GM12878 (cell line): ENCODE measurements at regions not wholly inside any gene's neighbourhood (a gene's known extent, or its start where the extent isn't known, plus 50 kb on each side); places are given as distances from the start of the nearest gene placed in this dataset.

ENCODE experiments used
- ATAC-seq: fragments of 200-7000 bp; cut with Tn5 transposase; 3 replicates; pipeline ENCODE4 v1.9.1; 2020; ENCODE audit warnings: mild to moderate bottlenecking, moderate library complexity
- BruUV-seq: library from RNA; stranded (reverse); fragments of 400-500 nt; replicated peaks from 2 replicates; lab custom pipeline; 2021; lab: Mats Ljungman, UMichigan
- CTCF ChIA-PET: fragments of 300-600 bp; sonication (Branson Sonifier 250); formaldehyde crosslinking; extraction: SDS; loops from one replicate; lab custom pipeline; 2021; ENCODE audit warnings: inconsistent platforms; lab: Yijun Ruan, JAX
- POLR2A ChIA-PET: fragments of 350-600 bp; formaldehyde crosslinking; extraction: SDS; loops from one replicate; lab custom pipeline; 2021; ENCODE audit warnings: inconsistent platforms; lab: Charles Lee
- RAD21 ChIA-PET: fragments of 300-600 bp; sonication (Branson Sonifier 250); formaldehyde crosslinking; loops from one replicate; lab custom pipeline; 2023; ENCODE audit warnings: antibody characterized with exemption; ENCODE audit not compliant: unreplicated experiment; lab: Charles Lee
- SMC1A ChIA-PET: fragments of 300-600 bp; sonication (Branson Sonifier 250); formaldehyde crosslinking; loops from one replicate; lab custom pipeline; 2023; ENCODE audit not compliant: unreplicated experiment, uncharacterized antibody; lab: Charles Lee
- DNase-seq: peaks from one replicate; pipeline ENCODE4 v3.0.0-alpha.2; 2011; ENCODE audit warnings: low read depth, low spot score
- FAIRE-seq: peaks from 3 replicates; lab custom pipeline; 2011; peaks lifted over from hg19 to GRCh38; lab: Jason Lieb, UNC
- H2AFZ ChIP-seq: 2 replicates; pipeline ENCODE4 v1.6.0; 2011; ENCODE audit warnings: low read depth, low read length, control low read depth; ENCODE audit not compliant: control insufficient read depth
- H3K27ac ChIP-seq: 2 replicates; pipeline ENCODE4 v1.5.1; 2011; ENCODE audit warnings: control low read depth; ENCODE audit not compliant: control insufficient read depth, insufficient read depth
- H3K27me3 ChIP-seq, 2 experiments: replicated peaks in 1 of 2; 2 replicates each; pipeline versions ENCODE4 v1.6.0 to v1.6.1; 2011; ENCODE audit warnings: low read length in 1 of 2; ENCODE audit not compliant: control insufficient read depth in 2 of 2, insufficient read depth in 2 of 2
- H3K36me3 ChIP-seq, 2 experiments: 2 replicates each; pipeline ENCODE4 v1.5.1; 2011; ENCODE audit warnings: low read length in 1 of 2; ENCODE audit not compliant: control insufficient read depth in 2 of 2, insufficient read depth in 2 of 2
- H3K4me1 ChIP-seq: 2 replicates; pipeline ENCODE4 v1.6.1; 2011; ENCODE audit warnings: mild to moderate bottlenecking, low read length, moderate library complexity, mixed read lengths; ENCODE audit not compliant: control insufficient read depth, insufficient read depth
- H3K4me2 ChIP-seq: 2 replicates; pipeline ENCODE4 v1.6.0; 2011; ENCODE audit warnings: control low read depth; ENCODE audit not compliant: control insufficient read depth, insufficient read depth
- H3K4me3 ChIP-seq: fragments of 200-600 bp; sonication (generic); 2 replicates; pipeline ENCODE4 v1.5.1; 2016
- H3K79me2 ChIP-seq: 2 replicates; pipeline ENCODE4 v1.6.0; 2011; ENCODE audit warnings: low read length; ENCODE audit not compliant: control insufficient read depth, insufficient read depth
- H3K9ac ChIP-seq: 2 replicates; pipeline ENCODE4 v1.8.0; 2011; ENCODE audit warnings: low read length, control low read depth, mixed read lengths; ENCODE audit not compliant: control insufficient read depth, insufficient read depth
- H3K9me3 ChIP-seq: replicated peaks from 3 replicates; pipeline ENCODE4 v1.5.1; 2011; ENCODE audit warnings: mild to moderate bottlenecking, low read length; ENCODE audit not compliant: control insufficient read depth, insufficient read depth
- H4K20me1 ChIP-seq: 2 replicates; pipeline ENCODE4 v1.6.0; 2011; ENCODE audit not compliant: control insufficient read depth, insufficient read depth
- ATF7 ChIP-seq: fragments of 450-650 bp; IDR thresholded peaks from 2 replicates; pipeline ENCODE4 v1.6.1; 2016; ENCODE audit warnings: low read depth, mild to moderate bottlenecking
- CHD1 ChIP-seq: IDR thresholded peaks from 2 replicates; pipeline ENCODE4 v1.6.1; 2012; ENCODE audit warnings: low read depth, low read length, improper control_type of control experiment
- CREB1 ChIP-seq: IDR thresholded peaks from 2 replicates; pipeline ENCODE4 v1.6.1; 2012; ENCODE audit warnings: low read depth, mild to moderate bottlenecking, inconsistent platforms
- CREM ChIP-seq: IDR thresholded peaks from 2 replicates; pipeline ENCODE4 v1.6.1; 2014; ENCODE audit warnings: antibody characterized with exemption, low read depth
- FOS ChIP-seq: IDR thresholded peaks from 3 replicates; pipeline ENCODE4 v1.6.1; 2011; ENCODE audit warnings: borderline replicate concordance; ENCODE audit not compliant: insufficient read length; ENCODE audit errors: extremely low read depth
- HDAC6 ChIP-seq: fragments of 200-600 bp; sonication (generic); IDR thresholded peaks from one replicate; pipeline ENCODE4 v1.8.0; 2017; ENCODE audit warnings: antibody characterized with exemption; ENCODE audit not compliant: unreplicated experiment
- HDGF ChIP-seq: fragments of 450-650 bp; IDR thresholded peaks from 2 replicates; pipeline ENCODE4 v1.6.1; 2016; ENCODE audit warnings: antibody characterized with exemption
- JUND ChIP-seq: IDR thresholded peaks from 2 replicates; pipeline ENCODE4 v1.6.1; 2012; ENCODE audit warnings: low read depth, mild to moderate bottlenecking, low read length, improper control_type of control experiment, moderate library complexity
- NBN ChIP-seq: fragments of 450-650 bp; IDR thresholded peaks from 2 replicates; pipeline ENCODE4 v1.6.1; 2016
- POU2F2 ChIP-seq: IDR thresholded peaks from 3 replicates; pipeline ENCODE4 v1.6.1; 2011; ENCODE audit warnings: low read depth, mild to moderate bottlenecking, low read length, borderline replicate concordance
- RB1 ChIP-seq: fragments of 450-650 bp; formaldehyde crosslinking; IDR thresholded peaks from 2 replicates; pipeline ENCODE4 v1.6.1; 2017; ENCODE audit warnings: mild to moderate bottlenecking, borderline replicate concordance
- SREBF2 ChIP-seq: IDR thresholded peaks from 2 replicates; pipeline ENCODE4 v1.6.1; 2012; ENCODE audit warnings: mild to moderate bottlenecking, low read length
- WGBS: methylation state at CpG from one replicate; pipeline ENCODE4 v1.1.6; 2016; ENCODE audit warnings: low lambda C conversion rate; ENCODE audit not compliant: insufficient replicate concordance, insufficient coverage; ENCODE audit errors: missing lambda C conversion rate; 5-methylcytosine and 5-hydroxymethylcytosine counted together
- in situ Hi-C: fragments of 300-500 bp; cut with MboI; formaldehyde crosslinking; loops from 9 replicates; pipeline ENCODE4 v1.14.3; 2018; ENCODE audit warnings: mixed read lengths
- intact Hi-C: fragments of 100-400 bp; cut with micrococcal nuclease; formaldehyde crosslinking; loops from one replicate; pipeline ENCODE4 v1.14.2; 2022; ENCODE audit not compliant: unreplicated experiment
- TF ChIP-seq, protein P1 (sequence below): fragments of 450-650 bp; IDR thresholded peaks from 2 replicates; pipeline ENCODE4 v1.6.1; 2016; ENCODE audit warnings: mild to moderate bottlenecking, moderate library complexity, borderline replicate concordance
- TF ChIP-seq, protein P2 (sequence below): fragments of 450-650 bp; IDR thresholded peaks from 2 replicates; pipeline ENCODE4 v1.6.1; 2014; ENCODE audit warnings: mild to moderate bottlenecking
- TF ChIP-seq, protein P3 (sequence below): fragments of 150-350 bp; IDR thresholded peaks from 2 replicates; pipeline ENCODE4 v1.6.1; 2016; ENCODE audit warnings: low read depth, low read length

DNA sequence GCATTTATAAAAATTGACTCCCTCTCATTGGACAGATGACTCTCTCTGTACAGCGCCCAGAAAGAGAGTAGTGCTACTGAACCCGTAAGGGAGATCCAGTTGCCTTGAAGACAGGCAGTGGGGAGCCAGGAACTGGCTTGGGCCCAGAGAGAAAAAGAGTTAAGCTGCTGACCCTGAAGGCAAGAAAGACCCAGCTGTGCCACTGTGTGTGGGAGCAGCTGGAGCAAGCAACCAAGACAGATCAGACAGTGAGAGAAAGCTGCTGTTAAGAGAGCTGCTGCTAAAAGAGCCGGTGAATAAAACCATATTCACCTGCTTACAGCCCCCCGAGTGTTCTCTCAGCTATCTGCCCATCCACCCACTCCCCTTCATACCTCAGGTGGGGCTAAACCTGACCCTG lies 149.7 kb upstream of the ADAMTS16 start:
- H3K27me3 ChIP-seq, result no peaks in the 10 kb centered on the region
- TF ChIP-seq NBN (no peak), CHD1 (no peak), FOS (no peak), ATF7 (no peak), HDAC6 (no peak), SREBF2 (no peak), CREM (no peak), RB1 (no peak), JUND (no peak), CREB1 (no peak), HDGF (no peak), POU2F2 (no peak)
- TF ChIP-seq, protein P1, sequence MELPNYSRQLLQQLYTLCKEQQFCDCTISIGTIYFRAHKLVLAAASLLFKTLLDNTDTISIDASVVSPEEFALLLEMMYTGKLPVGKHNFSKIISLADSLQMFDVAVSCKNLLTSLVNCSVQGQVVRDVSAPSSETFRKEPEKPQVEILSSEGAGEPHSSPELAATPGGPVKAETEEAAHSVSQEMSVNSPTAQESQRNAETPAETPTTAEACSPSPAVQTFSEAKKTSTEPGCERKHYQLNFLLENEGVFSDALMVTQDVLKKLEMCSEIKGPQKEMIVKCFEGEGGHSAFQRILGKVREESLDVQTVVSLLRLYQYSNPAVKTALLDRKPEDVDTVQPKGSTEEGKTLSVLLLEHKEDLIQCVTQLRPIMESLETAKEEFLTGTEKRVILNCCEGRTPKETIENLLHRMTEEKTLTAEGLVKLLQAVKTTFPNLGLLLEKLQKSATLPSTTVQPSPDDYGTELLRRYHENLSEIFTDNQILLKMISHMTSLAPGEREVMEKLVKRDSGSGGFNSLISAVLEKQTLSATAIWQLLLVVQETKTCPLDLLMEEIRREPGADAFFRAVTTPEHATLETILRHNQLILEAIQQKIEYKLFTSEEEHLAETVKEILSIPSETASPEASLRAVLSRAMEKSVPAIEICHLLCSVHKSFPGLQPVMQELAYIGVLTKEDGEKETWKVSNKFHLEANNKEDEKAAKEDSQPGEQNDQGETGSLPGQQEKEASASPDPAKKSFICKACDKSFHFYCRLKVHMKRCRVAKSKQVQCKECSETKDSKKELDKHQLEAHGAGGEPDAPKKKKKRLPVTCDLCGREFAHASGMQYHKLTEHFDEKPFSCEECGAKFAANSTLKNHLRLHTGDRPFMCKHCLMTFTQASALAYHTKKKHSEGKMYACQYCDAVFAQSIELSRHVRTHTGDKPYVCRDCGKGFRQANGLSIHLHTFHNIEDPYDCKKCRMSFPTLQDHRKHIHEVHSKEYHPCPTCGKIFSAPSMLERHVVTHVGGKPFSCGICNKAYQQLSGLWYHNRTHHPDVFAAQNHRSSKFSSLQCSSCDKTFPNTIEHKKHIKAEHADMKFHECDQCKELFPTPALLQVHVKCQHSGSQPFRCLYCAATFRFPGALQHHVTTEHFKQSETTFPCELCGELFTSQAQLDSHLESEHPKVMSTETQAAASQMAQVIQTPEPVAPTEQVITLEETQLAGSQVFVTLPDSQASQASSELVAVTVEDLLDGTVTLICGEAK, result no peak
- TF ChIP-seq, protein P2, sequence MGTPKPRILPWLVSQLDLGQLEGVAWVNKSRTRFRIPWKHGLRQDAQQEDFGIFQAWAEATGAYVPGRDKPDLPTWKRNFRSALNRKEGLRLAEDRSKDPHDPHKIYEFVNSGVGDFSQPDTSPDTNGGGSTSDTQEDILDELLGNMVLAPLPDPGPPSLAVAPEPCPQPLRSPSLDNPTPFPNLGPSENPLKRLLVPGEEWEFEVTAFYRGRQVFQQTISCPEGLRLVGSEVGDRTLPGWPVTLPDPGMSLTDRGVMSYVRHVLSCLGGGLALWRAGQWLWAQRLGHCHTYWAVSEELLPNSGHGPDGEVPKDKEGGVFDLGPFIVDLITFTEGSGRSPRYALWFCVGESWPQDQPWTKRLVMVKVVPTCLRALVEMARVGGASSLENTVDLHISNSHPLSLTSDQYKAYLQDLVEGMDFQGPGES, result no peak
- TF ChIP-seq, protein P3, sequence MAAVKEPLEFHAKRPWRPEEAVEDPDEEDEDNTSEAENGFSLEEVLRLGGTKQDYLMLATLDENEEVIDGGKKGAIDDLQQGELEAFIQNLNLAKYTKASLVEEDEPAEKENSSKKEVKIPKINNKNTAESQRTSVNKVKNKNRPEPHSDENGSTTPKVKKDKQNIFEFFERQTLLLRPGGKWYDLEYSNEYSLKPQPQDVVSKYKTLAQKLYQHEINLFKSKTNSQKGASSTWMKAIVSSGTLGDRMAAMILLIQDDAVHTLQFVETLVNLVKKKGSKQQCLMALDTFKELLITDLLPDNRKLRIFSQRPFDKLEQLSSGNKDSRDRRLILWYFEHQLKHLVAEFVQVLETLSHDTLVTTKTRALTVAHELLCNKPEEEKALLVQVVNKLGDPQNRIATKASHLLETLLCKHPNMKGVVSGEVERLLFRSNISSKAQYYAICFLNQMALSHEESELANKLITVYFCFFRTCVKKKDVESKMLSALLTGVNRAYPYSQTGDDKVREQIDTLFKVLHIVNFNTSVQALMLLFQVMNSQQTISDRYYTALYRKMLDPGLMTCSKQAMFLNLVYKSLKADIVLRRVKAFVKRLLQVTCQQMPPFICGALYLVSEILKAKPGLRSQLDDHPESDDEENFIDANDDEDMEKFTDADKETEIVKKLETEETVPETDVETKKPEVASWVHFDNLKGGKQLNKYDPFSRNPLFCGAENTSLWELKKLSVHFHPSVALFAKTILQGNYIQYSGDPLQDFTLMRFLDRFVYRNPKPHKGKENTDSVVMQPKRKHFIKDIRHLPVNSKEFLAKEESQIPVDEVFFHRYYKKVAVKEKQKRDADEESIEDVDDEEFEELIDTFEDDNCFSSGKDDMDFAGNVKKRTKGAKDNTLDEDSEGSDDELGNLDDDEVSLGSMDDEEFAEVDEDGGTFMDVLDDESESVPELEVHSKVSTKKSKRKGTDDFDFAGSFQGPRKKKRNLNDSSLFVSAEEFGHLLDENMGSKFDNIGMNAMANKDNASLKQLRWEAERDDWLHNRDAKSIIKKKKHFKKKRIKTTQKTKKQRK, result no peak
- TF ChIP-seq, all 136 proteins: peak for 0
- no peaks in the 10 kb centered on the region for H3K4me1 ChIP-seq

More for the DNA sequence above, 149.7 kb upstream of the ADAMTS16 start:
- ATAC-seq (no peak), FAIRE-seq (no peak), DNase-seq (no peak)
- in situ Hi-C loops (no loop called here), intact Hi-C loops (no loop called here)
- Histone ChIP-seq H3K79me2 (no peaks in the 10 kb centered on the region), H3K4me3 (no peak overlapping the region), H4K20me1 (no peaks in the 10 kb centered on the region), H3K9ac (no peak overlapping the region), H3K27ac (no peak overlapping the region), H3K36me3 (no peaks in the 10 kb centered on the region), H2AFZ (no peak overlapping the region), H3K9me3 (no peaks in the 10 kb centered on the region; the same call in 2 of the 3 replicates), H3K4me2 (no peak overlapping the region)
- ChIA-PET SMC1A (interaction anchor here (1.5 kb wide), 1 partner anchor 9 kb away, joined by 5 read pairs; no protein-coding TSS in a partner anchor), POLR2A (no interaction called here), CTCF (no interaction called here), RAD21 (no interaction called here)
- WGBS, result 11% methylated on average over 4 of the region's 4 CpGs
- BruUV-seq, result no TSS peak
